ENCODE measurements at regions not wholly inside any gene's neighbourhood (a gene's known extent, or its start where the extent isn't known, plus 50 kb on each side); places are given as distances from the start of the nearest gene placed in this dataset.

DNA sequence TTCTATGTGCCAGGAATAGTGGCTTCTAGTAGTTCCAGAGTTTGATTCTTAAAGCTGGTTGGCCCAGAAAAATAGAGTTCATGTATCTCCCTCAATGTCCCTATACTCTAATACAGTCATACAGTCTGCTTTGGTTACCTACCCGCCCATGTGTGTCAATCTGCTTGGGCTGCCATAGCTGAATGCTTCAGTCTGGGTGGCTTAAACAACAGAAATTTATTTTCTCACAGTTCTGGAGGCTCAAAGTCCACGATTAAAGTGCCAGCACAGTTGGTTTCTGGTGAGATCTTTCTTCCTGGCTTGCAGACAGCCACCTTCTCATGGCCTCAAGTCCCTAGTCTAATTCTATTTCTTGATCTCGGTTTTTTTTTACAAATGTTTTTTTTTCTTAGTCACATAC, 1739.0 kb downstream of the MAT2B start:
- Histone ChIP-seq H3K14ac (ENCODE audit: low read length in 2 of 2) (no peak overlapping the region), H2BK5ac (ENCODE audit: low read depth, low read length, poor library complexity, severe bottlenecking) (no peak overlapping the region), H2BK120ac (ENCODE audit: low read depth, low read length) (no peak overlapping the region), H3K18ac (ENCODE audit: low read depth in 1 of 2, low read length in 2 of 2) (no peak overlapping the region), H3K4me2 (ENCODE audit: low read length, poor library complexity, severe bottlenecking) (no peak overlapping the region), H2AFZ (ENCODE audit: low read depth, low read length) (no peak overlapping the region), H3K27ac (ENCODE audit: low read length, poor library complexity, severe bottlenecking) (no peak overlapping the region), H2BK12ac (ENCODE audit: low read length in 2 of 2) (no peak overlapping the region), H4K91ac (ENCODE audit: low read length) (no peak overlapping the region), H3K27me3 (ENCODE audit: control insufficient read depth in 1 of 2, insufficient read depth in 1 of 2, low read length in 2 of 2) (no peaks in the 10 kb centered on the region), H3K4me1 (ENCODE audit: control insufficient read depth, insufficient read depth, low read depth, low read length) (no peaks in the 10 kb centered on the region), H3K4me3 (ENCODE audit: insufficient read depth in 1 of 2, low read depth in 1 of 2, low read length in 2 of 2) (no peak overlapping the region), H3K9me3 (ENCODE audit: control insufficient read depth, low read length) (no peaks in the 10 kb centered on the region), H3K9ac (ENCODE audit: low read length) (no peak overlapping the region), H3K23ac (ENCODE audit: low read length in 2 of 2) (no peak overlapping the region), H3K36me3 (ENCODE audit: control insufficient read depth in 1 of 2, insufficient read depth in 2 of 2, low read depth in 1 of 2, low read length in 2 of 2) (no peaks in the 10 kb centered on the region), H3K79me1 (replicated peaks; ENCODE audit: low read length, poor library complexity, severe bottlenecking) (no peaks in the 10 kb centered on the region), H3K4ac (ENCODE audit: low read depth in 1 of 2, low read length in 2 of 2) (no peak overlapping the region), H4K8ac (ENCODE audit: low read length) (no peak overlapping the region), H2AK5ac (ENCODE audit: low read length, severe bottlenecking) (no peak overlapping the region), H2BK15ac (ENCODE audit: low read depth, poor library complexity, severe bottlenecking) (no peak overlapping the region)
- WGBS = 60% methylated on average over 2 of the region's 3 CpGs
- no peak for DNase-seq

DNA sequence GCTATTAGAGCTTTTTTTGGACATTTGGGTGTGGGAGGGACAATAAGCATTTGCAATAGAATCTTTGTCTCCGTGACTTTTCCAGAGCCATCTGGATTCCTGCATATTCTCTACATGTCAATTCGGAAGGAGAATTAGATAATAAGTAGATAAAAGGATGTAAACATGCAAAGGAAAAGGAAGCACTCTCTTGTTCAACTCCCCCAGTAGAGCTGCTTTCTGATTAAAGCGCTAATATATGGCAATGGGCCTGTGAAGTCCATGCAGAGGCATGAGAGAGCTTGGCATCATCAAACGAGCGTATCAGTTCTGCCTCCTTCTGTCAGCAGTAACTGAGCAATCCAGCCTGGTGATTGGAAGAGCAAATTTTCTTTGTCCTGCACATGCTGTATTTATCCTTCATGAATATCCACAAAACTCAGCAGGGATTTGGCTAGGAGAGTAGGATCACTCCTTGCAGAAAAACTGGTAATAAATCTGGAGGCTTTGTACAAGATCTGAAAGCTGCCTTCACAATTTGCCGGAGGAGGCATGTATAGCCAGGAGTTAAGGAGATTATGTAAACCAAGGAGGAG, 1752.9 kb downstream of the MAT2B start:
- Histone ChIP-seq H4K8ac (ENCODE audit: low read length) (no peak overlapping the region), H3K23ac (ENCODE audit: low read length in 2 of 2) (no peak overlapping the region), H3K4me3 (ENCODE audit: insufficient read depth in 1 of 2, low read depth in 1 of 2, low read length in 2 of 2) (no peak overlapping the region), H3K79me1 (replicated peaks; ENCODE audit: low read length, poor library complexity, severe bottlenecking) (no peaks in the 10 kb centered on the region), H3K14ac (ENCODE audit: low read length in 2 of 2) (no peak overlapping the region), H3K27me3 (ENCODE audit: control insufficient read depth in 1 of 2, insufficient read depth in 1 of 2, low read length in 2 of 2) (no peaks in the 10 kb centered on the region), H3K4ac (ENCODE audit: low read depth in 1 of 2, low read length in 2 of 2) (no peak overlapping the region), H3K27ac (ENCODE audit: low read length, poor library complexity, severe bottlenecking) (no peak overlapping the region), H4K91ac (ENCODE audit: low read length) (no peak overlapping the region), H3K4me2 (ENCODE audit: low read length, poor library complexity, severe bottlenecking) (no peak overlapping the region), H2BK15ac (ENCODE audit: low read depth, poor library complexity, severe bottlenecking) (no peak overlapping the region), H3K4me1 (ENCODE audit: control insufficient read depth, insufficient read depth, low read depth, low read length) (no peaks in the 10 kb centered on the region), H2BK120ac (ENCODE audit: low read depth, low read length) (no peak overlapping the region), H3K36me3 (ENCODE audit: control insufficient read depth in 1 of 2, insufficient read depth in 2 of 2, low read depth in 1 of 2, low read length in 2 of 2) (no peaks in the 10 kb centered on the region), H2BK12ac (ENCODE audit: low read length in 2 of 2) (no peak overlapping the region), H3K9ac (ENCODE audit: low read length) (no peak overlapping the region), H3K9me3 (ENCODE audit: control insufficient read depth, low read length) (no peaks in the 10 kb centered on the region), H2BK5ac (ENCODE audit: low read depth, low read length, poor library complexity, severe bottlenecking) (no peak overlapping the region), H2AFZ (ENCODE audit: low read depth, low read length) (no peak overlapping the region), H2AK5ac (ENCODE audit: low read length, severe bottlenecking) (no peak overlapping the region), H3K18ac (ENCODE audit: low read depth in 1 of 2, low read length in 2 of 2) (no peak overlapping the region)
- DNase-seq = peak; percentile 33
- 85% methylated on average over 4 of the region's 6 CpGs for WGBS

DNA sequence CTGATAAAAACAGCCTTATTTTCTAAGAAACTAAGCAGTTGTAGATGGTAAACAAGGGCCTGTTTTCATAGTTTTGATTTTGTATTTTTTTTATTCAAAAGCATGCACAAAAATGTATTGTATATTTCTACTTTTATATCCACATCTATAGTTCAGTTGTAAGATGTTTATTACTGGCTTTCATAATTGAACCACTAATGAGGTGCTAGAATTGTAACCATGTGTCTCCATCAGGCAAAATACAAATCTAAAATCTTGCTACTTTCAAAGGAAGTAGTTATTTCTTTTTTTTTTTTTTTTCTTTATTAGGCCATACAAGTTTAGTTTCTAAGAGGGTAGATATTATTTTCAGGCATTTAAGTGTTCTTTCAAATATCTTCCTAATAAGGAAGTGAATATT, 1755.0 kb downstream of the MAT2B start:
- H3K4me2 ChIP-seq (ENCODE audit: low read length, poor library complexity, severe bottlenecking) = no peak overlapping the region
- DNase-seq = no peak

DNA sequence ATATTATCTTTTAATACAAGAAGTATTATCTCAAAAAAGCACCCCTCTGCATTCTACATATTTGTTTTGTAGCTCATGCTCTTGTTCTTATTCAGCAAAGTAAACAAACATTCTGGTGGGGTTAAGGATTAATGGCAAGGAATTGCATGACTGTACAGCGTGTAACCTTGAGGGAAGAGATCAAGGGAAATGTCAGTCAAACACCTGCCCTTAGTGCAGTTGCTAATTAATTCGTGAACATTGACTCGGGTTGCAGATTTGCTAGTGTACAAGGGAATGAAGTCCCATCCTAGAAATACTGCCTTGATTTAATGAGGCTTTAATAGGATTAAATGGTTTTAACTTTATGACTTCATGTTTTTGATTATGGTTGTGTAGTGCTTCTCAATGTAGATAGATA, 1758.1 kb downstream of the MAT2B start:
- Histone ChIP-seq H3K4ac (ENCODE audit: low read depth in 1 of 2, low read length in 2 of 2) (no peak overlapping the region), H4K91ac (ENCODE audit: low read length) (no peak overlapping the region), H3K27ac (ENCODE audit: low read length, poor library complexity, severe bottlenecking) (no peak overlapping the region), H3K23ac (ENCODE audit: low read length in 2 of 2) (no peak overlapping the region), H2AK5ac (ENCODE audit: low read length, severe bottlenecking) (no peak overlapping the region), H4K8ac (ENCODE audit: low read length) (no peak overlapping the region), H3K18ac (ENCODE audit: low read depth in 1 of 2, low read length in 2 of 2) (no peak overlapping the region), H2BK5ac (ENCODE audit: low read depth, low read length, poor library complexity, severe bottlenecking) (no peak overlapping the region), H3K14ac (ENCODE audit: low read length in 2 of 2) (no peak overlapping the region), H2AFZ (ENCODE audit: low read depth, low read length) (no peak overlapping the region), H2BK120ac (ENCODE audit: low read depth, low read length) (no peak overlapping the region), H2BK15ac (ENCODE audit: low read depth, poor library complexity, severe bottlenecking) (no peak overlapping the region), H3K4me3 (ENCODE audit: insufficient read depth in 1 of 2, low read depth in 1 of 2, low read length in 2 of 2) (no peak overlapping the region), H2BK12ac (ENCODE audit: low read length in 2 of 2) (no peak overlapping the region), H3K27me3 (ENCODE audit: control insufficient read depth in 1 of 2, insufficient read depth in 1 of 2, low read length in 2 of 2) (no peaks in the 10 kb centered on the region), H3K9ac (ENCODE audit: low read length) (no peak overlapping the region), H3K79me1 (replicated peaks; ENCODE audit: low read length, poor library complexity, severe bottlenecking) (no peaks in the 10 kb centered on the region), H3K36me3 (ENCODE audit: control insufficient read depth in 1 of 2, insufficient read depth in 2 of 2, low read depth in 1 of 2, low read length in 2 of 2) (no peaks in the 10 kb centered on the region), H3K4me1 (ENCODE audit: control insufficient read depth, insufficient read depth, low read depth, low read length) (no peaks in the 10 kb centered on the region), H3K4me2 (ENCODE audit: low read length, poor library complexity, severe bottlenecking) (no peak overlapping the region), H3K9me3 (ENCODE audit: control insufficient read depth, low read length) (no peaks in the 10 kb centered on the region)
- WGBS = 59% methylated on average over 3 of the region's 3 CpGs
- peak; percentile 11 for DNase-seq

More for the DNA sequence above, 1755.0 kb downstream of the MAT2B start:
- Histone ChIP-seq H2AFZ (ENCODE audit: low read depth, low read length) (no peak overlapping the region), H3K4ac (ENCODE audit: low read depth in 1 of 2, low read length in 2 of 2) (no peak overlapping the region), H2AK5ac (ENCODE audit: low read length, severe bottlenecking) (no peak overlapping the region), H2BK15ac (ENCODE audit: low read depth, poor library complexity, severe bottlenecking) (no peak overlapping the region), H3K18ac (ENCODE audit: low read depth in 1 of 2, low read length in 2 of 2) (no peak overlapping the region), H3K23ac (ENCODE audit: low read length in 2 of 2) (no peak overlapping the region), H3K4me1 (ENCODE audit: control insufficient read depth, insufficient read depth, low read depth, low read length) (no peaks in the 10 kb centered on the region), H3K9me3 (ENCODE audit: control insufficient read depth, low read length) (no peaks in the 10 kb centered on the region), H3K4me3 (ENCODE audit: insufficient read depth in 1 of 2, low read depth in 1 of 2, low read length in 2 of 2) (no peak overlapping the region), H3K14ac (ENCODE audit: low read length in 2 of 2) (no peak overlapping the region), H3K27me3 (ENCODE audit: control insufficient read depth in 1 of 2, insufficient read depth in 1 of 2, low read length in 2 of 2) (no peaks in the 10 kb centered on the region), H2BK5ac (ENCODE audit: low read depth, low read length, poor library complexity, severe bottlenecking) (no peak overlapping the region), H3K27ac (ENCODE audit: low read length, poor library complexity, severe bottlenecking) (no peak overlapping the region), H3K79me1 (replicated peaks; ENCODE audit: low read length, poor library complexity, severe bottlenecking) (no peaks in the 10 kb centered on the region), H4K91ac (ENCODE audit: low read length) (no peak overlapping the region), H3K9ac (ENCODE audit: low read length) (no peak overlapping the region), H2BK120ac (ENCODE audit: low read depth, low read length) (no peak overlapping the region), H2BK12ac (ENCODE audit: low read length in 2 of 2) (no peak overlapping the region), H4K8ac (ENCODE audit: low read length) (no peak overlapping the region), H3K36me3 (ENCODE audit: control insufficient read depth in 1 of 2, insufficient read depth in 2 of 2, low read depth in 1 of 2, low read length in 2 of 2) (no peaks in the 10 kb centered on the region)
